ENCODE measurements at regions not wholly inside any gene's neighbourhood (a gene's known extent, or its start where the extent isn't known, plus 50 kb on each side); places are given as distances from the start of the nearest gene placed in this dataset.

GRCh38 chr5:114192108-114192507, 169.8 kb upstream of the KCNN2 start:
- no peak for TF ChIP-seq CTCF (conservative IDR thresholded peaks at IDR 0.05; ENCODE audit: low read depth, low read length)
- H3K4me3 ChIP-seq (ENCODE audit: low read length), result no peak overlapping the region
- no peak for DNase-seq (ENCODE audit: low read depth)

GRCh38 chr5:114201332-114201731, 160.5 kb upstream of the KCNN2 start:
- DNase-seq (ENCODE audit: low read depth), result no peak
- no peak overlapping the region for H3K4me3 ChIP-seq (ENCODE audit: low read length)
- no peak for TF ChIP-seq CTCF (conservative IDR thresholded peaks at IDR 0.05; ENCODE audit: low read depth, low read length)

GRCh38 chr5:114204923-114205322, 156.9 kb upstream of the KCNN2 start:
- no peak overlapping the region for H3K4me3 ChIP-seq (ENCODE audit: low read length)
- no peak for DNase-seq (ENCODE audit: low read depth)
- no peak for TF ChIP-seq CTCF (conservative IDR thresholded peaks at IDR 0.05; ENCODE audit: low read depth, low read length)

GRCh38 chr5:114206640-114207039, 155.2 kb upstream of the KCNN2 start:
- no peak for TF ChIP-seq CTCF (conservative IDR thresholded peaks at IDR 0.05; ENCODE audit: low read depth, low read length)
- DNase-seq (ENCODE audit: low read depth), result no peak
- H3K4me3 ChIP-seq (ENCODE audit: low read length), result no peak overlapping the region

- H3K4me3 ChIP-seq (ENCODE audit: low read length), result no peak overlapping the region
- TF ChIP-seq CTCF (conservative IDR thresholded peaks at IDR 0.05; ENCODE audit: low read depth, low read length), result no peak
- DNase-seq (ENCODE audit: low read depth), result no peak
Measured at GRCh38 chr5:114207615-114208014, 154.3 kb upstream of the KCNN2 start.

- no peak for DNase-seq (ENCODE audit: low read depth)
- H3K4me3 ChIP-seq (ENCODE audit: low read length), result no peak overlapping the region
- no peak for TF ChIP-seq CTCF (conservative IDR thresholded peaks at IDR 0.05; ENCODE audit: low read depth, low read length)
Measured at GRCh38 chr5:114208120-114208519, 153.8 kb upstream of the KCNN2 start.

GRCh38 chr5:114208588-114208987, 153.3 kb upstream of the KCNN2 start:
- no peak for DNase-seq (ENCODE audit: low read depth)
- H3K4me3 ChIP-seq (ENCODE audit: low read length), result no peak overlapping the region
- no peak for TF ChIP-seq CTCF (conservative IDR thresholded peaks at IDR 0.05; ENCODE audit: low read depth, low read length)
